A673 (cell line): ENCODE measurements at regions not wholly inside any gene's neighbourhood (a gene's known extent, or its start where the extent isn't known, plus 50 kb on each side); places are given as distances from the start of the nearest gene placed in this dataset.

Experiments used
- CTCF ChIP-seq: fragments of 300-800, 200-600 bp; sonication (generic); conservative IDR thresholded peaks from 2 replicates; pipeline ENCODE4 v1.5.1; 2017; ENCODE audit warnings: low read depth, mild to moderate bottlenecking, antibody characterized with exemption, low read length, moderate library complexity, mixed read lengths
- EZH2 ChIP-seq: fragments of 200-600 bp; sonication (generic); IDR thresholded peaks from 2 replicates; pipeline ENCODE4 v1.6.1; 2017; ENCODE audit warnings: borderline replicate concordance, low read depth, mild to moderate bottlenecking, mixed read lengths, antibody characterized with exemption, low read length; ENCODE audit not compliant: poor library complexity, severe bottlenecking

- TF ChIP-seq EZH2 (no peak), CTCF (no peak)
Measured at GRCh38 chr1:238783633-238784032, 602.7 kb upstream of the CHRM3 start.
